HG03565 (cell line): ENCODE measurements at regions not wholly inside any gene's neighbourhood (a gene's known extent, or its start where the extent isn't known, plus 50 kb on each side); places are given as distances from the start of the nearest gene placed in this dataset.

ENCODE experiments used
- ATAC-seq: cut with Tn5 transposase; IDR thresholded peaks from one replicate; pipeline ENCODE4 v1.9.1; 2021; ENCODE audit warnings: mild to moderate bottlenecking, moderate library complexity; ENCODE audit not compliant: unreplicated experiment

DNA sequence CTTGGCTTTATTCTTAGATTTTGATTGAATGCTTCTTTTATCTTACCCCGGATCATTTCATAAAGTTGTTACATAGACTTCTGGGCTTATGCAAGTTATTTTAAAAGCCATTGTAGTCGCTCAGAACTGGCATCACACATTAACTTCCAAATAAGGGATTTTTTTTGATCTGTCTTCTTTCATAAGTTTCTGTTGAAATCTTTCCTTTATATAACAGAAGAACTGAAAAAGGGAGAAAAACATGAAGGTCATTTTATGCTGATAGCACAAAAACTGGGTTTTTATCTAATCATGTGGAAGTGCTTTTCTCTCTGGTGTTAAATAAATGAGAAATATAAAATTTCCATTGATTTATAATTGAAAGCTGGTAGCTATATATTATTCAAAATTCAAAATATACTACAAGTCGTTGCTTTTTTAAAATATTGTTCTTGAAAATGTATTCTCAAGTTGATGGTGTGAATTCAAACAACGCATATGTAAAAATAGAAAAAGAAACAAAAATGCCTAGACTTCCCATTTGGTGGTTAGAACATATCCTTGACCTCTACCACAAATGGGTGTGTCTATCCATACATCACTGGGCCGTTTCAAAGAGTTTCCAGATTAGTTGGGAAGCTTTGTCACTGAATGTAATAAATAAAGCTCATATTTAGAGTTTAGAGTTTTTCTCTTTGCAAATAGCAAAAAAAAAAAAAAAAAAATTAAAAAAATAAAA, 258.3 kb upstream of the ZPLD1 start:
- no peak for ATAC-seq

DNA sequence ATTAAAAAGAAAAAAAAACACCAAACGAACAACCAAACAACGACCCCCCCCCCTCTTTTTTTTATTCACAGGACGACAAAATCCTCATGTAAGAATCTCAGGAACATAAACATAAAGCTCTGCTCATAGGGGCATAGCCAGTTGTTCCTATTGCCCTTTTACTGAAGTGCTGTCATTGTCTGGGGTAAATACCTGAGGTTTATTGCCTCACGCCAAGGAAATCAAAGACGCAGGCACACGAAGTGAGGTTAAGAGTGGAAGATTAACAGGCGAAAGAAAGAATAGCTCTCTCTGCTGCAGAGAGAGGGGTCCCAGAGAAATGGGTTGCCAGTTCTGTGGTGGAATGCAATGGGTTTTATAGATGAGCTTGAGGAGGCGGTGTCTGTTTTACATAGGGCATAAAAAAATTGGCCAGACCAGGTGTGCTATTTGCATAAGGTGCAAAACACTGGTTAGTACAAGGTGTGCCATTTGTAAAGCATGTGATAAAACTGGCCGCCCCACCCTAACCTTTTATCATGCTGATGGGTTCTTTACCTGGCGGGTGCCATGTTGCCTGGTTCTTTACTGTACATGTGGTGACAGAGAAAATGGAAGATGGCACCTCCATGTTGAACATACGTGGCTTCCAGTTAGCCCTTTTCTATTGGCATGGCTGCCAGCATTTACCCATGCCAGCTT, 257.6 kb upstream of the ZPLD1 start:
- no peak for ATAC-seq

DNA sequence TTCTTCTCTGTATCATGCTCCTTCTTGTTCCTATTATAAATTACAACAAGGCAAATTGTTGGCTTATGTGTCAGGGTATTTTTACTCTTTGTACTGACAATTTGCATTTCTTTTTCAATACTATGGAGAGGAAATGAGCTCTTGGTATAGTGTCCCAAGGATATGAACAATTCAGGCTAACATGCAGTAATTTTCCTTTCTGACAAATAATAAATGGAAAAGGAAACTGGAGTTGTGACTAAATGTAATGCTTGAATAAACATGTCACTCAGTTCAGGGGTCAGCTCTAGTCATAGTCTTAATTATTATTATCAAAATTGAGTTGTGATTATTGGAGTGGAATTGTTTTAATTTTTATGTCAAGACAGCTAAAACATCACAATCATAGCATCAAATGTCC, 256.0 kb upstream of the ZPLD1 start:
- ATAC-seq, result no peak

- ATAC-seq, result peak; percentile 68
These were observed 255.3 kb upstream of the ZPLD1 start for GRCh38 chr3:102179326-102180177.

GRCh38 chr3:102180280-102180931, 254.4 kb upstream of the ZPLD1 start:
- peak; percentile 33 for ATAC-seq

DNA sequence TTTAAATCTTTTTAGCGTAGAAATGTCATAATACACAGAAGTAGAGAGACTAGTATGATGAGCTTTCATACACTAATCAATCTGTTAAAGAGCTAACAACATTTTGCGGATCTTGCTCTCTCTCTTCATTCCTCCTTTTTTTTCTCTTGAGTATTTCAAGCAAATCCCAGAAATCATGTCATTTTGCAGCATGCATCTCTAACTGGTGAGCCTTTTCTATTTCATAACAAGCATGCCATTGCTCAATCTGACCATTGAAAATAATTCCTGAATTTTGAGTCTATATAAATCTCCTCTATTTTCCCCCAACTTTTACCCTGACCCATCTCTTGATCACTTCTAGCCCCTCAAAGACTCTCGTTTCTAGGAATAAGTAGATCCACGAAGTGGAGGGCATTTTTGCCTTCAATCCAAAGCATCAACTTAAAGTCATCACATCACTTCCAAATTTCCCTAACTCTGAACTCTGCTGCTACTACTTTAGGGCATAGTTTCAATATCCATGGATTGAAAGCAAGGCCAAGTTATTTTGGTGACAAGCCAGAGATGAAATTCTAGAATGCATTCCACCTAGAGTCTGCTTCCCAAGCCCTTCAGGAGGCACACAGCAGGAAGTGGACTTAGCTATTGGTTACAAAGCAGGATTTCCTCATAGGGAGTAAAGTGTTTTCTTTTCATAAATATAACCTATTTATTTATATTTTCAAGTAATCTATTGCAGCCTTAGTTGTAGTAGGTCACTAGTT, 253.5 kb upstream of the ZPLD1 start:
- ATAC-seq, result no peak

DNA sequence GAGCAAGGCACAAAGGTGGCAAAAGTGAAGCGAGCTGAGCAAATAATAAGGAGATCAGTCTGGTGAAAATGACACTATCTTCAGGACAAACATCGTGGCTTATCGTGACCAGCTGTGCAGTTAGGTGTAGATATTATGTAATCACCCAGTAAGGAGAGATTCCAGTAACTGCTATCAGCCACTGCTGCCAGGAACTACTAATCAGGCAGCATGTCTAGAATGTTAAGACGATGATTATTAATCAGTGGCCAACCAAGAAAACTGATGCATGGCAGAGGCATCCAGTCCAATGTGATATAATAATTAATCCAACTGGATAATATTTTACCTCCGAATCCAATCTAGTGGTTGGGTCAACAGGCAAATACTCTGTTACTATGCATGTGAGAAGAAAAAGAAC, 252.7 kb upstream of the ZPLD1 start:
- ATAC-seq, result no peak

- ATAC-seq, result no peak
These were observed 251.6 kb upstream of the ZPLD1 start for GRCh38 chr3:102183186-102183585.

- ATAC-seq, result no peak
These were observed 251.2 kb upstream of the ZPLD1 start for GRCh38 chr3:102183623-102184022.

GRCh38 chr3:102189541-102189940, 245.3 kb upstream of the ZPLD1 start:
- no peak for ATAC-seq

- ATAC-seq, result no peak
These were observed 244.7 kb upstream of the ZPLD1 start for GRCh38 chr3:102189956-102190723.

DNA sequence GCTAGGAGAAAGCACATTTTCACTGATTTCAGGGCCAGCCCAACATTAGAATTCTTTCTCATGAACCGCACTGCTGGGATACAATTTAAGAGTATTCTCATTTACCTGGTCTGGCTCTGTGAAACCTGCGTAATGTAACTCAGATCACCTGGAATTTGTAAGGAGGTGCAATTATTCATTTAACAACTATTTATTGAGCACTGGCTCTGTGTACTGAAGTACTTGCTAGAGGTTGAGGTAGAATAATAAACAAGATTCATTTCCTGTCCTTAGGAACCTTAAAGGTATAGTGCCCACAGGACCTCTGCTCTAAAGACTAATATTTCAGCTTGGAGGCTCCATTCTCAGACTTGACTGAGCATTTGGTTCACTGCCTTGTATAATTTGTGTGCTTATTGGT, 242.2 kb upstream of the ZPLD1 start:
- ATAC-seq, result no peak

DNA sequence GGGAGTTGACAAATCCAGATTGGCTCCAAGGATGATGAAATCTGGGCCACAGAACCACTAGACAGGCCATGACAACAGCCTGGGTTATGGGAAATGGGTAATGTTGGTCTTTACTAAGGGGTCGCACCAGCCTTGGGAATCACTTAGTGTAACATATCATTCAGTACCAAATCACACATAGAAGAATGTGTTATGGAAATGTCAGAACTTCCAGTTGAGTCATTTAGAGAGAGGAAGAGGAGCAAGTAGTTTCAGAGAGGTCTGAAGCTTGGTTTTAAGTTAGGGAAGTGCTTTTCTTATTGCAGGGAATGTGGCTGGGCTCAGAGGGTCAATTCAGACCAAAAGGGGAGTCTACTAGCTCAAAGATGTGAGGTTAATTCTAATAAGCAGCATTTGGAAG, 241.6 kb upstream of the ZPLD1 start:
- ATAC-seq, result no peak

- no peak for ATAC-seq
These were observed 240.8 kb upstream of the ZPLD1 start for GRCh38 chr3:102194001-102194400.

- no peak for ATAC-seq
These were observed 240.1 kb upstream of the ZPLD1 start for GRCh38 chr3:102194760-102195159.

DNA sequence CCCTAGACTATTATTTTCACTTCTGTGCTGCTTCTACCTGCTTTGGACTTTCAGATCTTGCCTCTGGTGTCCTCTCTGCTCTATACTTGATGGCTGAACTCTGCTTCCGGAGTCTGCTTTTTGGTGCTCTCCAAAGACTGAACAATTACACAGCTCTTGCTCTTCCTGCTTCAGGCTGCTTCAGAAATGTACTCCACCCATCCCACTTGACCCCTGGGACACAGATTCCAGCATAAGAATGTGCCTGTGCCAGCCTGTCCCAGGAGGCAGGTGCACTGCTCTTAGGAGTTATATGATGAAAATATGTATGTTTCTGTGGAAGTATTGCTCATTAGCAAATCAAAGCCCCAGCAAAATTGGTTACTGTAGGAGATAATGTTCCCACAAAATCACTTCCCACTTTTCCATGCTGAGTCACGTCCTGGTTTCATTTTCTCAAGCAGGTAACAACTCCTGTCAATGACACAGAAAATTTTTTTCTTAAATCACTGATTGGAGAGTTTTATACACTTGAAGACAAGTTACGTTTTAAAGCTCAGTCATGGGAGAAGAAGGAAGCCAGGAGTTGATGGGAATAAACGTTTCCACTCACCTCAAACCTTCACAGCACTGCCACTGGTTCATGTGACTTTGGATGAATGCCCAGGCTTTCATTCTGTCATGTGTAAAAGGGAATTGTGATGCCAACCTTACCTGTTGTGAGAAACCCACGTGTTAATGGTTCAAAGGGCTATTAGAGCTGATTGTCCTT, 239.4 kb upstream of the ZPLD1 start:
- no peak for ATAC-seq

- no peak for ATAC-seq
These were observed 234.7 kb upstream of the ZPLD1 start for GRCh38 chr3:102200126-102200525.

DNA sequence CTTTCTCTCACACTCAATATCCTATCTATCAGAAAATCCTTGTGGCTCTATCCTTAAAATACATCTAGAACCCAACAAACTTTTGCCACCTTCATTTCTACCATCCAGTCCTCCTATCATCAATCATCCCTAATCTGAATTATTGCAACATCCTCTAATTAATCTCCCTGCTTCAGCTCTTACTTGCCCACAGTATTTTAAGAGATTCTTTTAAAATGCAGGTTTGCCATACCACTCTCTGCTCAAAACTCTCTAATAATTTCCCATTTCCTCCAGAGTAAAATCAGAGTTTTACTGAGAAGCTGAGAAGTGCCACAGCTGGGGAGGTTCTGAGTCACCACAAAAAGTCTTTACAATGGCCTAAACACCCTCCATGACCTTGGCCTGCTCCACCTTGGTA, 234.3 kb upstream of the ZPLD1 start:
- ATAC-seq, result no peak

DNA sequence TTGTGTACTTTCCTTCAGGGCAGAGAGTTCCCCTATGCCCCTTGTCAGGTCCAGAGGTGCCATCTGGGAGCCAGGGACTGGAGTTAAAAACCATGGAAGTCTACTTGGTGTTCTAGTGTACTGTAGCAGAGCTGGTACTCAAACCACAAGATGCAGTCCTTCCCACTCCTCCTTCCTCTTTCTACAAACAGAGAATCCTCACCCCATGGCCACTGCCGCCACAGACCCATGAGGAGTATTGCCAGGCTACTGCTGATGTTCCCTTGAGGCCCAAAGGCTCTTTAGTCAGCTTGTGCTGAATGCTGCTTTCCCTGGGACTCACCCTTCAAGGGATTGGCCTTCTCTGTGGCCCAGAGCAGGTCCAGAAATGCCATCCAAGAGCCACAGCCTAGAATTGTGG, 229.2 kb upstream of the ZPLD1 start:
- ATAC-seq, result no peak
